GM03348 (cell line): ENCODE measurements at regions not wholly inside any gene's neighbourhood (a gene's known extent, or its start where the extent isn't known, plus 50 kb on each side); places are given as distances from the start of the nearest gene placed in this dataset.
"Not testable (repeated sequence)": the region's sequence is repeated elsewhere in the genome, so short reads cannot be mapped to it uniquely, and the experiment has no call there.

Experiments used
- DNase-seq: peaks from one replicate; pipeline ENCODE4 v3.0.0; 2012; ENCODE audit warnings: low spot score

DNA sequence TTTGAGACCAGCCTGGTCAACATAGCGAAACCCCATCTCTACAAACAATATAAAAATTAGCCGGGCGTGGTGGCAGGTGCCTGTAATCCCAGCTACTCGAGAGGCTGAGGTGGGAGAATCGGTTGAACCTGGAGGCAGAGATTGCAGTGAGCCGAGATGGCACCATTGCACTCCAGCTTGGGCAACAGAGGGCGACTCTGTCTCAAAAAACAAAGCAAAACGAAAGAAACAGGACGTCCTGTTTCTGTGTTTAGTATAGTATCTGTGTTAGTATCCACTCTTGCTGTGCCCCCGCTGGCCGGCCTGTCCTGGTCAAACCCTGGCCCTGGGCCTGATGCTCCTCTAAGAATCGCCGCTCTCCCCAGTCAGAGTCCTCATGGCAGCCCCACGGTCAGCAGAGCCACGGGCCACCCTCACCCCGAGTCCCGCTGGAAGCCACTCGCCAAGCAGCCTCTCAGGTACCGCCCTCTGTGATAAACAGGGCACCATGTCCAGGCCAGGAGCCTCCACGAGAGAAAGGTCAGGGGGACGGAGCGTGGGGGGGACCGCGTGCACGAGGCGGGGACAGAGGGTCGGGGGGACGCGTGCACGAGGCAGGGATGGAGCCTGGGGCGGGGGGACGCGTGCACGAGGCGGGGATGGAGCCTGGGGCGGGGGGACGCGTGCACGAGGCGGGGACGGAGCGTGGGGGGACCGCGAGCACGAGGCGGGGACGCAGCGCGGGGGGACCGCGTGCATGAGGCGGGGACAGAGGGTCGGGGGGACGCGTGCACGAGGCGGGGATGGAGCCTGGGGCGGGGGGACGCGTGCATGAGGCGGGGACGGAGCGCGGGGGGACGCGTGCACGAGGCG, 384.5 kb downstream of the SMOC2 start:
- no peak for DNase-seq

DNA sequence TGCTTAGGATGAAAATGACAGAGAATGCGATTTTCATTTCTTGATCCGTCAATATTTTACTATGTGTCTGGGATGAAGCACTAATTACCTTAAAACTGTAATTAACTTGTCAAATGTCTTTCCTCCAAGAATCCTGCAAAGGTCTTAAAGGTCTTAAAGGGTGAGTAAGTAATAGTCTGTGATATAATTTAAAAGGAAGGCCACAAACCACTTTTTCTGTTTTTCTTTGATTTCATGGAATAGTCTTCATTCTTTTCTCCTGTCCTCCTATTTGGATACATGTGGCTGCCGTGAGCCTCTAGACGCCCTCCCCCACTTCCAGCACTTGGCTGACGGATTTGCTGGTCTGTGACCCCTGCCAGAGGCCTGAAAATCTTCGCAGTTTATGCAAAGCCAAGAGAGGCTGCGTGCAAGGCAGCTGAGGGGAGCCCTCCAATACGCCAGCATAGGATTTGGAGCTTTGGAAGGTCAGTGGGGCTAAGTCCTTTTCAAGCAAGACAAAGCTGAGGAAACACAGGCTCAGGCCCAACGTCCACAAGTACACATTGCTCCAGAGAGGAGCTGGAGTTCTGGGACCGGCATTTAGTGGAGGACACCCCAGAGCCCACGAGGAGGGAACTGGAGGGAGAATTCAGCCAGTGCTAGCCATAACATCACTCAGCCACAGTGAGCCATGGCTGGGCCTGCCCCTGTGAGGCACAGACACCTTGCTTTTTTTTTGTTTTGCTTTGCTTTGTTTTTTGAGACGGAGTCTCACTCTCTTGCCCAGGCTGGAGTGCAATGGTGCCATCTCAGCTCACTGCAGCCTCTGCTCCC, 382.6 kb downstream of the SMOC2 start:
- no peak for DNase-seq

DNA sequence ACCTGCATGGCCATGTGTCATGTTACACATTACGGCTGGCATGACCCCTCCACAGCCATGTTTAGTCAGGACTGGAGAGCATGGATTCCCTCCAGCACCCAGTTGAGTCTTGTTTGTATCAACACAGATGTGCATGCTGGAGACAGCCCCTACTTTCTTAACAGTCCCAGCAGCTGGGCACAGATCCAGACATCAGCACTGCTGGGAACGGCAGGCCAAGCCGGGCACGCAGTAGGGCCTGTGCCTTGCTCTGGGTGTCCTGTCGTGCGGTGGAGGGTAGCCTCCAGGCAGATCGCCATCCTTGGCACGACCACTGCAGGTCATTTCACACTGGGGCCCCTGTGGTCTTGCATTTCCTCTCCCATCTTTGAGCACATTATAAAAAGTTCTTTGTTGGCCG, 381.4 kb downstream of the SMOC2 start:
- no peak for DNase-seq

DNA sequence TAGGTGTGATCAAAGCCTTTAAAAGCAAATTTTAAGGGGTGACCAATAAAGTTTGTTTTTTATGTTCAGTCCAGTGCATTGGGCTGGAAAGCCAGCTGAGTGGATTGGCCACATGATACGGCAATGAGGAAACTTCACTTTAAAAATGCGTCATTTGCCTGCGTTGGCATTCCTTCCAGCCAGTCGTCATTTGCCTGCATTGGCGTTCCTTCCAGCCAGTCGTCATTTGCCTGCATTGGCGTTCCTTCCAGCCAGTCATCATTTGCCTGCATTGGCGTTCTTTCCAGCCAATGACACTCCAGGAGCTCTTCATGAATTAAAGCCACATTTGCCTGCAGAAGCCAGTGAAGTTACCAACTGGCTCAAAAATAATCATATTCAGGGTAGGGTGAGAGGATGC, 378.6 kb downstream of the SMOC2 start:
- DNase-seq: no peak

DNA sequence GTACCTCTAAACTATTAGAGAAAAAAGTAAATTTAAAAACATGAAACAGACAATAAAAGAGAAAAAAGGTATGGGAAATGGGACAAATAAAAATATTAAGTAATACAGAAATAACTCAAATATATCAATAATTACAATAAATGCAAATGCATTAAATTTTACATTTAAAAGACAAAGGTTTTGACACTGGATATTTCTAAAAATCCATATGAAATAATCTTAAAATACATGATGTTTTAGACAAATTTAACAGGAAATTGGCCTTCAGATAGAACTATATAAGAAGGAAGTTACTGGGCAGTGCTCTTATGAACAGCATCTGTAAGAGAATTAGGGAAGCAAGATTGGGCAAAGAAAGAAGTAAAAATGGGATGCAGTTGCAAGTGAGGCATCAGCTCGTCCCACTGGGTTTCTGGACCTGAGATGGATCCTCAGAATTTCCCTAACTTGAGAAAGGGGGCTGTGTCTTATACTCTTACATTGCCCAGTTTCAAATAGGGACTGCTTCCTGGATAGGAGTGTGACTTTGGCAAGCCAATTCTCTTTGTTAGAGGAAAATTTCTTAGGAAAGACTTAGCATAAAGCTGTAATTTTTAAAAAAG, 376.7 kb downstream of the SMOC2 start:
- DNase-seq: no peak

DNA sequence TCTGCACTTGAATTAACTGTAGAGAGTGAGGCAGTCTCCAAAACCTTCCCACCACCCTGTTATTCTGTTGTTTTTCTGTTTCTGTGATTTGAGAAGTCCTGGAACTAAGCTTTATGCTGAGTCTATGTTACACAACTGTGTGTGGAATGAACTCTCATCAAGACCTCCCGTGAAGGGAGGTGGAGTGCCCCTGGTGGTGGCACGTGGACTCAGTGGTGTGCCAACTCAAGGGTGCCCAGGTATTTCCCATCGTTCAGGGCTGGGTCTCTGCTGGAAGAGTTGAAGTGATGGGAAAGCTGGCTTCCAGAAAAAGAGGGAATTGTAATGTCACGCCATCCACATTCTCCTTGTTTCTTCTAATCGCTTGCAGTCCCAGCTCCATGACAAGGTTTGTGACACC, 374.2 kb downstream of the SMOC2 start:
- no peak for DNase-seq

DNA sequence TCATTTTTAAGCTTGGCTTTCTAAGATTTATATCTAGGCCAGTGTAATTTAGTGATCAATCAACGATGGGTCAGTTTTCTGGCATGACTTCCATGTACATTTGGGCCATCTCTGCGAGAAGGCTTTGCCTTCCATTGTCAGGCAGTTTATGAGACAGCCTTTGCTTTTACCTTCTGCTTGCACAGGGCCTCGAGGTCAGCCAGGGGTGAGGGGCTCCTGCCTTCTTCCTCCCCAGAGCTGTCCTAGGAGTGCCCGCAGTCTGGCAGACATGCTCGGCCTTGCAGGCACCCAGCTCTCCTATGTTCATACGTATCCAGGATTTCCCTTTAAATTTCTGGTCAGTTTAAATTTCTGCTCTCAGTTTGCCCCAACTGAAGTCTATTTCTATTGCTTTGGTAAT, 367.2 kb downstream of the SMOC2 start:
- no peak for DNase-seq

DNA sequence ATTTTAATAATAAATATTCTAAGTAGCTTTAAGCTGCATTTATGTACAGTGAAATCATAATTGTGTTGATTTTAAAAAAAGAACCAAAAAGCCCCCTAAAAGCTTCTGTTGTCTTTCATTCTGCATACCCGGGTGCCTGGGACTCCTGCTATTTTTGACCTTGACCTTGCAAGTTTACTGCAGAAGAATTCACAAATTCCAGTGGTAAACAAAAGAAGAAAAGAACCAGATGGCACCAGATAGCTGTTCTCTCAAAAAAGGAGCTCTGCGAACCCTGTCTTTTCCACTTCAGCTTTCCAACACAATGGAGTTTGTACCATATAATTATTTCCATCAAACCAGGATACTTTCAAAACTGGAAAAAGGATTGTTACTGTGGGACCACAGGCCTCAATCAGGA, 363.3 kb downstream of the SMOC2 start:
- no peak for DNase-seq

DNA sequence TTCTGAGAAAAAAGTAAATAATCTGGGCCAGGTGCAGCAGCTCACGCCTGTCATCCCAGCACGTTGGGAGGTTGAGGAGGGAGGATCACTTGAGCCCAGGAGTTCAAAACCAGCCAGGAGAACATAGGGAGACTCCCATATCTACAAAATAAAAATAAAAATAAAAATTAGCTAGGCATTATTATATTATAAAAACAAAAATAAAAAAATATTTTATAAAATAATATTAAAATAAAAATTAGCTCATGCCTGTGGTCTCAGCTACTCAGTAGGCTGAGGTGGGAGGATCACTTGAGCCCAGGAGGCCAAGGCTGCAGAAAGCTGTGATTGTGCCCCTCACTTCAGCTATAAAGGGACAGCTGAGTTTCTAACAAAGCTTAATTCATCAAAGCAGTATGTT, 362.9 kb downstream of the SMOC2 start:
- no peak for DNase-seq

DNA sequence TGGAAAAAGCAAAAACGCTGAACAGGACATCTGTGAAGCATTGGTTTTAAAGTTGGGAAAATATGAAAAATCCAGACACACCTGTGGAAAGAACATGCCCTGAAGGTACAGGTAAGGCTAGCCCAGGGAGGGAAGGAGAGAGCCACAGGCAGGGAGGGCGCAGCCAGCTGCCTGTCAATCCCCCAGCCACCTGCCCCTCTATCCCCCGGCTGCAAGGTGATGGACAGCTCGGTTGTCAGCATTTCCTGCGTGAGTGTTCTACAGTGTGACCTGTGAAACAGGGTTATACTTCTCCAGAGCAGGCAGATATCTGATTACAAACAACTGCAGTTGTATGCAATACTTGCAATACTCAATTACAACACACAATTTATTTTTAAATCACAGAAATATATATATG, 358.1 kb downstream of the SMOC2 start:
- no peak for DNase-seq

DNA sequence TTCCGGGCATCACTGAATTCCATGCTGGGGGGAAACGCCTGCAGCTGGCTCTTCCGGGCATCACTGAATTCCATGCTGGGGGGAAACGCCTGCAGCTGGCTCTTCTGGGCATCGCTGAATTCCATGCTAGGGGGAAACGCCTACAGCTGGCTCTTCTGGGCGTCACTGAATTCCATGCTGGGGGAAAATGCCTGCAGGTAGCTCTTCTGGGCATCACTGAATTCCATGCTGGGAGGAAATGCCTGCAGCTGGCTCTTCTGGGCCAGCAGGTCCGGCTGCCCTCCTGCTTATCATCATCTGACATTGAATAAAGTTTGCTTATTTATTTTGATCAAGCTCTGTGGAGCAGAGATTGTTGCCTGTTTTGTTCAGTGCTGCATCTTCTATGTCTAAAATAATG, 355.1 kb downstream of the SMOC2 start:
- no peak for DNase-seq

DNA sequence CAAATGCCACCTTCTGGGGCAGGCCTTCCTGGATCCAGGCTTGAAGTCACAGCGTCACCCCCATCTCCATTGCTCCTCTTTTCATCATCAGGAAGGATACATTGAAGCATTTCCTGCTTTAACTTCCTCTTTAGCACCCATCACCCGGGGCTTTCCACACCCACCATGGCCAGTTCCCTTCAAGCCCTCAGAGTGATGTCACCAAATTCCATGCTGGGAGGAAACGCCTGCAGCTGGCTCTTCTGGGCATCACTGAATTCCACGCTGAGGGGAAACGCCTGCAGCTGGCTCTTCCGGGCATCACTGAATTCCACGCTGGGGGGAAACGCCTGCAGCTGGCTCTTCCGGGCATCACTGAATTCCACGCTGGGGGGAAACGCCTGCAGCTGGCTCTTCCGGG, 354.6 kb downstream of the SMOC2 start:
- DNase-seq: not testable (repeated sequence)

DNA sequence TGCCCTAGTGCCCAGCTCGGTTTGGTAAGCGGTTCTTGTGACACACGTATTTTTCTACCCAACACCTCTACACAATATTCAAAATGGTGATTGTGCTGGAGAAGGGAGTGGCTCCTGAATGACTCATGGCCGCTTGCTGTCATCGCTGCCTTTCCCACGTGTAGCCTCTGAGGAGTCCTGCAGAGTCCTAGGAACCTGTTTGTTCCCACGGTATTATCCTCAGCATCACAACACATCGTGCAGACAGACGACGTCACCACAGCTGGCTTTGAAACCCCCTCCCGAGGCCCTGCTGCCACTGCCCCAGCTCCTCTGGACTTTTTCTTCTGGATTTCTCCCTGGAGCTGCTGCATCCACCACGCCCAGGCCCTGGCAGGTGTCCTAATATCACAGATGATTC, 353.5 kb downstream of the SMOC2 start:
- DNase-seq: no peak

DNA sequence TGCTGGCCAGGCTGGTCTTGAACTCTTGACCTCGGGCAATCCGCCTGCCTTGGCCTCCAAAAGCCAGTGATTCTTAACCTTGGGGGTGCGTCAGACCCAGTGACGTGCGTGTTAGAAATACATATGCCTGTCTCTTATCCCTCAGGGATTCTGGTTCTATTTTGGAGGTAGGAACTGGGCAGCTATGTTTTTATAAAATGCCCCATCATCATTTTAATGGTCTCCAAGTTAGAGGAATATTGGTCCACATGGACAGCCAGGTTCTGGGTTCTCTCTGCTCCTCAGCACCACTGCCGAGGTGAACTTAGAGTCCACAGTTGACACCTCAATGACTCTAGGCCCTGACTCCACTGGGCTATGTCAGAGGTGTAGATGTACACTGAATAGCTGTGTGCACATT, 352.7 kb downstream of the SMOC2 start:
- no peak for DNase-seq

DNA sequence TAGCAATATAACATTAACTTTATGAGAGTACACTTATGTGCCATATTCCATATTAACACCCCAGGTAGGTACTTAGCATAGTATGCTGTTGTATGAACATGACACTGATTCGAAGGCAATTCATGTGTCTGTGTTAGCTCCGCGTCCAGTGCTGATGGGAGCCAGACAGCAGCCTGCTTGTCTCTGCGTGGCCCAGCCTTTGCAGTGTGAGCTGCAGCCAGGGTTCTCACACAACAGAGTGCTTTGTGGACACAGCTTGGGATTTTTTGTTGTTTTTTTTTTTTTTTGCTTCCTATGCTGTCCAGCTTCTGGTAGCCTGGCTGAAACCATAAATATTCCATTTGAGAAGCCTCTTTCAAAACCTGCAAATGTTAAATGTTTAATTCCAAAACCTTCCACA, 350.9 kb downstream of the SMOC2 start:
- no peak for DNase-seq

DNA sequence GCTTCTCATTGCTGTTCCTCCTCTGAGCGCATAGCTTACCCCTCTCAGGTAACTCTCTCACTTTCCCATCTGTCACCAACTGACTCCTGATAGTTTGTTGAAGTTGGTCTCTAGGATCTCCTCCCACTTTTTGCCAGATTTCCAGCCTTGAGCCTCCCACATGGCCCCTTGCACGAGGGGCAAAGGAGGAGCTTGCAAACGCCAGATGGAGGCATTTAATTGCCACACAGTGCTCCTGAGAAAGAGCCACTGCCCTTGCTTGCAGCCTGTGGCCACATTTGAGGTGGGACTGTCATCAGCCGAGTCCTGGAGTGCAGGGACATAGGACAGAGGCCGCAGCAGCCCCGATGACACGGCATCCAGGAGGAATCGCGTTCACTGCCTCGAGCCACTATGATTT, 348.7 kb downstream of the SMOC2 start:
- DNase-seq: no peak

DNA sequence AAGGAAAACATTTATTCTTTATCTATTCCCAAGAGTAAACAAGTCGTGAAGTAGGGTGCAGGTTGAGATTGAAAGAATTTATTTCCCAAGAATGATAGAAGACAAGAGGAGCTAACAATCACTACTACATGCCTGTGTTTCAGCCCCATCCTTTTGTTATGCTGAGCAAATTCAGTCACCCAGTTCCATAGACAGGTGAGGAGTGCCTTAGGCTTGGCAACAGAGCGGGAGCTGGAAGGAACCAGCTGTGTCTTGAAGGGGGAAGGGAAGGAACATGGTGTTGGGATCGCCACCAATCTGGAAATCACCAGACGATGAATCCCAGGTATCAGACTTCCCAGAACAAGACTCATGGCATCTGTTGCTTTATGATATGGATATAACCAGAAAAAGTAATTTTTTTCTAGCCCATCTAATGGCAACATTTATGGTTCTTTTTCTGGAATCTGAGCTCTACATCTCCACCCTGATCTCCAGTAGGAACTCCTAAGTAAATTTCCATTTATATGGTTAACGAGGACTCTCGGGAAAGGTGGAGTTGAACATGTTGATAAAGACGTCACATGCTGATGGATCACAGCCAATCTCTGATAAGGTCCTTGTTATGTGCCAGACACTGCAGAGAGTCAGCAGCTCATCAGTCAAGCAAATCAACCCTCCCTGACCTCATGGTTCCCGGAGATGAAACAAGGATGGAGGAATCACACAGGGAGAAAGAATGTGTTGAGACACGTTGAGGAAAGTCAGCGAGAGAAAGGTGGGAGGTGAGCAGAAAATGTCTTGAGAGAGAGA, 344.9 kb downstream of the SMOC2 start:
- DNase-seq: no peak

DNA sequence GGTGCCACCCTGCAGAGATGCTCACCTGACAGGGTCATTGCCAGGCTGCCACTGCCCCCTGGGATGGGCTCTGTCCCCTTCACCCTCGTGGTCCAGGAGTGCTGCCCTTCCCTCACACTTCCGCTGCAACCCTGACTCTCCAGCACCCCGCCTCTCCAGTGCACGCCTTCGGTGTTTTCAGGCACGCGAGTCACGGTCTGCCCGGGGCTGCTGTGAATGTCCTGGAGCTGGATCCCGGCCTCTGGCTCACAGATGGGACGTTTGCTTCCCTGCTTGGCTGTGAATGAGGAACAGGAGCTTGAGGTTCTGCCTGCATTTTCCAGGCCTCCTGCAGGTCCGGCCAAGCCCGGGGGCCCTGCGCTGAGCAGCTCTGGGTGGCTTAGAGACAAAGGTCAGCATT, 343.4 kb downstream of the SMOC2 start:
- DNase-seq: no peak

DNA sequence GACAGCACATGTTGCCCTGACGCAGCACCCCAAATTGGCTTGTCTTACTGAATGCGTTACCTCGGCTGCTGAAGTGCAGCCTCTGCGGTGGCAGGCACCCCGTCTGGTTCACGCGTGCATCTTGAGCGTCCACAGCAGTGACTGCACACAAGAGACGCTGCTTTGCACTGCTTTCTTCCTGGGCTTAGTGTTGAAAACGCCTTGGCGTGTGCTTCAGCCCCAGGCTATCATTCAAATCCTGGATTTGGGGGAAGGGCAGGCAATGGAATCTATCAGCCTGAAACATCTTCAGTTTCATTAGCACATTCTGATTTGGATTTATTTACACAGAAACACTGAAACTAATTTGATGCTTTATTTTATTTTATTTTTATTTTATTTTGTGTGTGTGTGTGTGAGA, 342.7 kb downstream of the SMOC2 start:
- DNase-seq: no peak

DNA sequence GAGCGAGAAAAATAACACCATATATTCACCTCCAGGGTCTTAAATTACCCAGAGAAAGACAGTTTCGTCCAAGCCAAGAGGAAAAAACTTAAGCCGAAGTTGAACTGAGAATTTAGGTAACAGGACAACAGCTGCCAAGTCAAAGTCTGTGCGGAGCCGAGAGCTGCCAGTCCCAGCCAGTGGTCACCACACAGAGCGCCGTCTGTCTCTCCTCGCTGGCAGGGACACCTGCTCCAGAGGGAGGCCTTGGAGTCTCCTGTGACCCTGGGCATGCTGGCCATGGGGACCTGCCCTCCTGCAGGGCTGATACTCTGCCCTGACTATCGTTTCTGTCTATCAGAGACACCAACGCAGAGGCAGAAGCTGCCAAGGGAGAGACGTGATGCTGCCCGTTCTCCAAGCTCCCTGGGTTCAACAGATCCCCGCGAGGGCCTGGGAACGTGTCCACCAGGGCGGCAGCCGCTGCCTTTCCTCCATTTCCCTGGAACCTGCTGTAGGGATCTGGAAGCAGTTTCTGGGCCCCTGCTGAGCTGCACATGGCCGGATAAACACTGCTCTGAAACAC, 341.3 kb downstream of the SMOC2 start:
- DNase-seq: no peak

DNA sequence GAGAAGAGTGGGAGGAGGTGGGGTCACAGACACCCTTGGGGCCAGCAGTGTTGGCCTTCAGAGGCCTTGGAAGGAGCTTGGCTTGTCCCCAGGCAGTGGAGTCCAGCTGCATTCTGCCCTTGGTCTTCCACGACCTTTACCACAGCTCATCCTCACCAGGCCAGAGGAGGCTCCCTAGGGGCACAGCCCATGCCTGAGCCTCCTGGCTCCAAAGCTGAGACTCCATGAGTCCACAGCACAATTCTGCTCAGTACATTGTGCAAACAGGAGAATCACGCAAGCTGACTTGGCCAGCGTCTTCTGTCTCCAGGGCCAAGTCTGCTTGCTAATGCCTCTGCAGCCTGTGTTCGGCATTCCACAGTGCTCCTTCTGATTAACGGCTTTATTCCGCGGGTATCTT, 337.2 kb downstream of the SMOC2 start:
- no peak for DNase-seq

DNA sequence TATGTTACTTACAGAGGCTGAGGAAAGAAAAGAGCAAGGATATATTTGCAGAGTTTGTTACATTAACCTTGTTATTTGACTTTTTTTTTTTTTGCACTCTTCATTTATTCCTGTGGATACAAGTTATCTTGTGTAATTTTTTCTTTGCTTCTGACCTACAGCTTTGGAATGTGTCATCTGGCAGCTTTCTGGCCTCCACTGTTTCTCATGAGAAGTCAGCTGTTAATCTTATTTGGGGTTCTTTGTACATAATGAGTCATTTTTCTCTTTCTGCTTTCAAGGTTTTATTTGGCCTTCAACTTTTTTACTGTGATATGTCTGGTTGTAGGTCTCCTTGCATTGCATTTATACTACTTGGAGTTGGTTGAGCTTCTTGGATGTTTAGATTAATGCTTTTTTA, 333.4 kb downstream of the SMOC2 start:
- no peak for DNase-seq
